ENCODE measurements at regions not wholly inside any gene's neighbourhood (a gene's known extent, or its start where the extent isn't known, plus 50 kb on each side); places are given as distances from the start of the nearest gene placed in this dataset.
"Not testable (repeated sequence)": the region's sequence is repeated elsewhere in the genome, so short reads cannot be mapped to it uniquely, and the experiment has no call there.

DNA sequence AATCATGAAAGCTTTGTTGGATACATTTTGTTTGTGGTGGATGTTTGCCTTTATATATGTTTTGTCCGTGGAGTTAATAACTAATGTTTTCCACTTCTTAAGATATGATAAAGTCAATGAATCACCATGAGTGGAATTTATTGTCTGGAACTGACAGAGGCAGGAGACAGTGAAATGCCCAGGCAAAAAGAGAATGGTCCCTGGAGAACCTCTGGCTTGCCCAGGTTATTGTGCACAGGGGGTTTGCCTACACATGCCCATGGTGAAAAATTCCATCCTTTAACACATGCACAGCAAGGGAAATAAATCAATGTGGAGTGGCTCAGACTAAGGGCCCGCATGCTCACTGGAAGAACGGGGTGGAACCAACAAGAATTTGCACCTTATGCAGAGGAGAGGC is 964.3 kb upstream of the GRIA3 start:
- Histone ChIP-seq H3K9me3 (ENCODE audit: insufficient read depth, low read length) (no peaks in the 10 kb centered on the region), H4K20me1 (ENCODE audit: low read depth, low read length) (no peaks in the 10 kb centered on the region), H2AFZ (ENCODE audit: low read depth, low read length, severe bottlenecking) (no peak overlapping the region), H3K9ac (ENCODE audit: low read length) (no peak overlapping the region), H3K27me3 (ENCODE audit: low read length) (no peaks in the 10 kb centered on the region), H3K27ac (ENCODE audit: low read depth, low read length) (no peak overlapping the region), H3K4me2 (ENCODE audit: low read depth, low read length, poor library complexity, severe bottlenecking) (no peak overlapping the region), H3K36me3 (ENCODE audit: low read length) (no peaks in the 10 kb centered on the region), H3K79me2 (ENCODE audit: insufficient read depth, low read length) (no peaks in the 10 kb centered on the region), H3K9me2 (replicated peaks; ENCODE audit: insufficient read depth, low read length) (no peaks in the 10 kb centered on the region), H3F3A (ENCODE audit: insufficient read depth) (no peaks in the 10 kb centered on the region), H3K4me3 (ENCODE audit: insufficient read depth, low read length, poor library complexity, severe bottlenecking) (no peak overlapping the region)
- TF ChIP-seq, protein P1, sequence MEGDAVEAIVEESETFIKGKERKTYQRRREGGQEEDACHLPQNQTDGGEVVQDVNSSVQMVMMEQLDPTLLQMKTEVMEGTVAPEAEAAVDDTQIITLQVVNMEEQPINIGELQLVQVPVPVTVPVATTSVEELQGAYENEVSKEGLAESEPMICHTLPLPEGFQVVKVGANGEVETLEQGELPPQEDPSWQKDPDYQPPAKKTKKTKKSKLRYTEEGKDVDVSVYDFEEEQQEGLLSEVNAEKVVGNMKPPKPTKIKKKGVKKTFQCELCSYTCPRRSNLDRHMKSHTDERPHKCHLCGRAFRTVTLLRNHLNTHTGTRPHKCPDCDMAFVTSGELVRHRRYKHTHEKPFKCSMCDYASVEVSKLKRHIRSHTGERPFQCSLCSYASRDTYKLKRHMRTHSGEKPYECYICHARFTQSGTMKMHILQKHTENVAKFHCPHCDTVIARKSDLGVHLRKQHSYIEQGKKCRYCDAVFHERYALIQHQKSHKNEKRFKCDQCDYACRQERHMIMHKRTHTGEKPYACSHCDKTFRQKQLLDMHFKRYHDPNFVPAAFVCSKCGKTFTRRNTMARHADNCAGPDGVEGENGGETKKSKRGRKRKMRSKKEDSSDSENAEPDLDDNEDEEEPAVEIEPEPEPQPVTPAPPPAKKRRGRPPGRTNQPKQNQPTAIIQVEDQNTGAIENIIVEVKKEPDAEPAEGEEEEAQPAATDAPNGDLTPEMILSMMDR (IDR thresholded peaks at IDR 0.05; ENCODE audit: insufficient read depth, low read length, poor library complexity, severe bottlenecking): no peak
- TF ChIP-seq EZH2phosphoT487 (conservative IDR thresholded peaks at IDR 0.05; ENCODE audit: low read length): no peak

DNA sequence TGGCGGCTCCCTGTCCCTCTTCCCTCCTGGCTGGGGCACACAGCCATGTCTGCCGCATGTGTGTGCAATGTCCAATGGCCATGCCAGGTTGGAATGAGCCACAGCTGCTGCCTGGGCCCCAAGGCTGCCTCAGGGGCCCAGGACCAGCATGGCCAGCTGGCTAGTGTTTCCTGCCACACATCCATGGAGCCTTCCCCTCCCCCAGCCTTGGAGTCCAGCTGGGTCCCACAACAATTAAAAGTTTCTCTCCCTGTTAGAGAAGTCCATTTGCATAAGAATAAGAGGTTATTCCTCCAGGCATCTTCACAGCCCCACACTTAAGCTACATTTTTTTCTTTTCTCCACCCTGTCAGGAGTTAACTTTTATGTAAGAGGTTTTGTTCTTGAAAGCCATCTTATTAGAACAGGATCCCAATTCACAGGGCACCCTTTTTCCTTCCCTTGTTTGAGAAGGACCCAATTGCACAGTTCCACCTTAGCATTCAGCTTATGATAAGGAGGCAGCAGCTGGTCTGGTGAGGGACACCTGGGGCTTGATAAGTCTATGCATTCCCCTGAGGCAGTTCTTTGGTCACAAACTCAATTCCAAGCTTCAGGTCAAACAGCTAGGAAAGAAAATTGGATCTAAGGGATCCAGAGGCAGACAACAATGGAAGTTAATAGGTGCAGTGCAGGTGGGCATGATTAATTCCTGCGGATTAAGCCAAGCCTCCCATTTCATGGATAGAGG is 963.3 kb upstream of the GRIA3 start:
- H3K27me3 ChIP-seq (ENCODE audit: low read length): no peaks in the 10 kb centered on the region
- no peaks in the 10 kb centered on the region for H3K9me3 ChIP-seq (ENCODE audit: insufficient read depth, low read length)
- H3F3A ChIP-seq (ENCODE audit: insufficient read depth): no peaks in the 10 kb centered on the region
- no peaks in the 10 kb centered on the region for H3K79me2 ChIP-seq (ENCODE audit: insufficient read depth, low read length)
- no peak overlapping the region for H3K9ac ChIP-seq (ENCODE audit: low read length)
- no peaks in the 10 kb centered on the region for H3K36me3 ChIP-seq (ENCODE audit: low read length)
- no peak overlapping the region for H2AFZ ChIP-seq (ENCODE audit: low read depth, low read length, severe bottlenecking)
- H3K4me2 ChIP-seq (ENCODE audit: low read depth, low read length, poor library complexity, severe bottlenecking): no peak overlapping the region
- H4K20me1 ChIP-seq (ENCODE audit: low read depth, low read length): no peaks in the 10 kb centered on the region
- no peak overlapping the region for H3K4me3 ChIP-seq (ENCODE audit: insufficient read depth, low read length, poor library complexity, severe bottlenecking)
- H3K27ac ChIP-seq (ENCODE audit: low read depth, low read length): no peak overlapping the region
- no peaks in the 10 kb centered on the region for H3K9me2 ChIP-seq (replicated peaks; ENCODE audit: insufficient read depth, low read length)
- TF ChIP-seq EZH2phosphoT487 (conservative IDR thresholded peaks at IDR 0.05; ENCODE audit: low read length): no peak
- TF ChIP-seq, protein P1 (IDR thresholded peaks at IDR 0.05; ENCODE audit: insufficient read depth, low read length, poor library complexity, severe bottlenecking): no peak

- not testable (repeated sequence) for H3K9ac ChIP-seq (ENCODE audit: low read length); H3K27ac ChIP-seq (ENCODE audit: low read depth, low read length); H3K27me3 ChIP-seq (ENCODE audit: low read length); H3K9me2 ChIP-seq (replicated peaks; ENCODE audit: insufficient read depth, low read length); H3F3A ChIP-seq (ENCODE audit: insufficient read depth); H3K9me3 ChIP-seq (ENCODE audit: insufficient read depth, low read length); H3K4me3 ChIP-seq (ENCODE audit: insufficient read depth, low read length, poor library complexity, severe bottlenecking); H2AFZ ChIP-seq (ENCODE audit: low read depth, low read length, severe bottlenecking); H3K36me3 ChIP-seq (ENCODE audit: low read length); H3K4me2 ChIP-seq (ENCODE audit: low read depth, low read length, poor library complexity, severe bottlenecking); H3K79me2 ChIP-seq (ENCODE audit: insufficient read depth, low read length); H4K20me1 ChIP-seq (ENCODE audit: low read depth, low read length)
Observed at GRCh38 chrX:122221810-122222209, 962.3 kb upstream of the GRIA3 start.

GRCh38 chrX:122224137-122224536 is 959.9 kb upstream of the GRIA3 start:
- not testable (repeated sequence) for H3K79me2 ChIP-seq (ENCODE audit: insufficient read depth, low read length); H3K27me3 ChIP-seq (ENCODE audit: low read length); H3K4me3 ChIP-seq (ENCODE audit: insufficient read depth, low read length, poor library complexity, severe bottlenecking); H3F3A ChIP-seq (ENCODE audit: insufficient read depth); H3K27ac ChIP-seq (ENCODE audit: low read depth, low read length); H3K4me2 ChIP-seq (ENCODE audit: low read depth, low read length, poor library complexity, severe bottlenecking); H3K9ac ChIP-seq (ENCODE audit: low read length); H4K20me1 ChIP-seq (ENCODE audit: low read depth, low read length); H2AFZ ChIP-seq (ENCODE audit: low read depth, low read length, severe bottlenecking); H3K9me3 ChIP-seq (ENCODE audit: insufficient read depth, low read length); H3K9me2 ChIP-seq (replicated peaks; ENCODE audit: insufficient read depth, low read length); H3K36me3 ChIP-seq (ENCODE audit: low read length)
